GM23248 (cell line): ENCODE measurements at regions not wholly inside any gene's neighbourhood (a gene's known extent, or its start where the extent isn't known, plus 50 kb on each side); places are given as distances from the start of the nearest gene placed in this dataset.

Source experiments
- DNase-seq: peaks from one replicate; pipeline ENCODE4 v3.0.0-alpha.2; 2015
- H2AFZ ChIP-seq: fragments of 200-600 bp; sonication (generic); 2 replicates; pipeline ENCODE4 v1.6.1; 2016; ENCODE audit warnings: antibody characterized with exemption
- H3F3A ChIP-seq: fragments of 200-600 bp; sonication (generic); 2 replicates; pipeline ENCODE4 v1.6.1; 2016; ENCODE audit warnings: mild to moderate bottlenecking, antibody characterized with exemption, mixed run types; ENCODE audit not compliant: insufficient read depth
- H3K27ac ChIP-seq: fragments of 200-600 bp; sonication (generic); 2 replicates; pipeline ENCODE4 v1.5.1; 2016; ENCODE audit warnings: mild to moderate bottlenecking
- H3K27me3 ChIP-seq: fragments of 200-600 bp; sonication (generic); replicated peaks from 2 replicates; pipeline ENCODE4 v1.6.1; 2016; ENCODE audit warnings: mild to moderate bottlenecking; ENCODE audit not compliant: insufficient read depth
- H3K36me3 ChIP-seq: fragments of 200-600 bp; sonication (generic); 2 replicates; pipeline ENCODE4 v1.6.1; 2016; ENCODE audit warnings: low read depth, mild to moderate bottlenecking
- H3K4me1 ChIP-seq: fragments of 200-600 bp; sonication (generic); 2 replicates; pipeline ENCODE4 v1.6.1; 2016; ENCODE audit warnings: mild to moderate bottlenecking; ENCODE audit not compliant: insufficient read depth
- H3K4me2 ChIP-seq: fragments of 200-600 bp; sonication (generic); one replicate; pipeline ENCODE4 v1.6.1; 2016; ENCODE audit warnings: mild to moderate bottlenecking; ENCODE audit not compliant: unreplicated experiment
- H3K4me3 ChIP-seq: fragments of 200-600 bp; sonication (generic); 2 replicates; pipeline ENCODE4 v1.5.1; 2016; ENCODE audit warnings: mild to moderate bottlenecking
- H3K79me2 ChIP-seq: fragments of 200-600 bp; sonication (generic); 2 replicates; pipeline ENCODE4 v1.6.1; 2016; ENCODE audit warnings: mild to moderate bottlenecking; ENCODE audit not compliant: insufficient read depth
- H3K9ac ChIP-seq: fragments of 200-600 bp; sonication (generic); 2 replicates; pipeline ENCODE4 v1.6.1; 2016; ENCODE audit warnings: mild to moderate bottlenecking
- H3K9me2 ChIP-seq: fragments of 200-600 bp; sonication (generic); 2 replicates; pipeline ENCODE4 v1.6.1; 2016; ENCODE audit warnings: mixed run types, mild to moderate bottlenecking, moderate library complexity; ENCODE audit not compliant: insufficient read depth
- H3K9me3 ChIP-seq: fragments of 200-600 bp; sonication (generic); one replicate; pipeline ENCODE4 v1.6.1; 2017; ENCODE audit warnings: low read depth
- H4K20me1 ChIP-seq: fragments of 200-600 bp; sonication (generic); 2 replicates; pipeline ENCODE4 v1.6.0; 2016; ENCODE audit not compliant: insufficient read depth
- EZH2 ChIP-seq: fragments of 200-600 bp; sonication (generic); IDR thresholded peaks from 2 replicates; pipeline ENCODE4 v1.6.1; 2018; ENCODE audit warnings: antibody characterized with exemption, mild to moderate bottlenecking; ENCODE audit not compliant: insufficient read depth, poor library complexity, severe bottlenecking
- EZH2phosphoT487 ChIP-seq: fragments of 200-600 bp; sonication (generic); IDR thresholded peaks from 2 replicates; pipeline ENCODE4 v1.6.1; 2018; ENCODE audit warnings: antibody characterized with exemption, moderate library complexity, mild to moderate bottlenecking, low read depth; ENCODE audit not compliant: insufficient read depth
- WGBS, 2 experiments: methylation state at CpG; one replicate each; pipeline ENCODE4 v1.1.6; 2015 to 2017; ENCODE audit warnings: low lambda C conversion rate in 2 of 2, low coverage in 1 of 2; ENCODE audit errors: missing lambda C conversion rate in 2 of 2; 5-methylcytosine and 5-hydroxymethylcytosine counted together
- in situ Hi-C: fragments of 300-500 bp; cut with MboI; formaldehyde crosslinking; loops from 2 replicates; pipeline ENCODE4 v1.15.0; 2020

GRCh38 chr20:16955462-16955861 is 207.3 kb downstream of the OTOR start:
- no peak overlapping the region for H3K9ac ChIP-seq
- no peak overlapping the region for H3K27ac ChIP-seq
- in situ Hi-C loops = no loop called here
- no peaks in the 10 kb centered on the region for H3K9me2 ChIP-seq
- TF ChIP-seq EZH2 (no peak), EZH2phosphoT487 (no peak)
- H3K4me3 ChIP-seq = no peak overlapping the region
- no peaks in the 10 kb centered on the region for H4K20me1 ChIP-seq
- no peaks in the 10 kb centered on the region for H3K4me1 ChIP-seq
- H3K36me3 ChIP-seq = no peaks in the 10 kb centered on the region
- peaks cover 8% of the 10 kb centered on the region for H3K27me3 ChIP-seq
- no peak overlapping the region for H3K4me2 ChIP-seq
- DNase-seq = no peak
- no peaks in the 10 kb centered on the region for H3K79me2 ChIP-seq
- 16 to 27% methylated on average over 3 of the region's 3 CpGs for WGBS, 2 experiments
- no peak overlapping the region for H2AFZ ChIP-seq
- no peaks in the 10 kb centered on the region for H3K9me3 ChIP-seq
- H3F3A ChIP-seq = no peaks in the 10 kb centered on the region

DNA sequence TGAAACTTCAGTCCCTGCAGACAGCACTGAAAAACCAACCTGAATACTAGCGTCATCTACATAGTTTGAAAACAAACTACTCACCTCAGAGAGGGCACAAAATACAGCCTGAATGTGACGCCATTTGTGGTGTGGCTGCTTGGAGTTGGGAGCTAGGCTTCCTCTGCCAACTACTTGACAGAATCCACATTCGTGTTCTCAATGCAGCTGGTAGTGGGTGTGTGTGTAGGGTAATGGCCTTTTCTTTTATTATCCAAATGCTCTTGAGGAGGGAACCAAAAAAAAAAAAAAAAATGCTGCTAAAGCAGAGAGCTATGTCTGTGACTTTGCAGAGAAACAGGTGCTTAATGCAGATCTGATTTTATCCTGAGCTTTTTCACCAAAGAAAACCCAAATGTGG is 207.8 kb downstream of the OTOR start:
- Histone ChIP-seq H3K79me2 (no peaks in the 10 kb centered on the region), H3K9me2 (no peaks in the 10 kb centered on the region), H3K27ac (no peak overlapping the region), H3K9ac (no peak overlapping the region), H3K4me1 (no peaks in the 10 kb centered on the region), H3K4me2 (no peak overlapping the region), H4K20me1 (no peaks in the 10 kb centered on the region), H3K36me3 (no peaks in the 10 kb centered on the region), H3K27me3 (peaks cover 6% of the 10 kb centered on the region), H3K9me3 (no peaks in the 10 kb centered on the region), H3F3A (no peaks in the 10 kb centered on the region), H3K4me3 (no peak overlapping the region), H2AFZ (no peak overlapping the region)
- in situ Hi-C loops = no loop called here
- no peak for DNase-seq
- 6 to 8% methylated on average over 3 of the region's 3 CpGs for WGBS, 2 experiments
- TF ChIP-seq EZH2 (no peak), EZH2phosphoT487 (no peak)

- Histone ChIP-seq H3K4me2 (no peak overlapping the region), H3K9me2 (no peaks in the 10 kb centered on the region), H3K9me3 (peaks cover 3% of the 10 kb centered on the region), H3K4me1 (no peaks in the 10 kb centered on the region), H3K9ac (no peak overlapping the region), H3K27me3 (0 out of 2 replicates have a peak, but pooled peaks cover 3% of the 10 kb centered on the region), H3K36me3 (no peaks in the 10 kb centered on the region), H3F3A (no peaks in the 10 kb centered on the region), H2AFZ (no peak overlapping the region), H3K79me2 (no peaks in the 10 kb centered on the region), H3K4me3 (no peak overlapping the region), H4K20me1 (no peaks in the 10 kb centered on the region), H3K27ac (no peak overlapping the region)
- 3 to 4% methylated on average over 2 of the region's 2 CpGs for WGBS, 2 experiments
- TF ChIP-seq EZH2 (no peak), EZH2phosphoT487 (no peak)
- no peak for DNase-seq
- in situ Hi-C loops = no loop called here
Measured at GRCh38 chr20:16965401-16965800, 217.2 kb downstream of the OTOR start.

DNA sequence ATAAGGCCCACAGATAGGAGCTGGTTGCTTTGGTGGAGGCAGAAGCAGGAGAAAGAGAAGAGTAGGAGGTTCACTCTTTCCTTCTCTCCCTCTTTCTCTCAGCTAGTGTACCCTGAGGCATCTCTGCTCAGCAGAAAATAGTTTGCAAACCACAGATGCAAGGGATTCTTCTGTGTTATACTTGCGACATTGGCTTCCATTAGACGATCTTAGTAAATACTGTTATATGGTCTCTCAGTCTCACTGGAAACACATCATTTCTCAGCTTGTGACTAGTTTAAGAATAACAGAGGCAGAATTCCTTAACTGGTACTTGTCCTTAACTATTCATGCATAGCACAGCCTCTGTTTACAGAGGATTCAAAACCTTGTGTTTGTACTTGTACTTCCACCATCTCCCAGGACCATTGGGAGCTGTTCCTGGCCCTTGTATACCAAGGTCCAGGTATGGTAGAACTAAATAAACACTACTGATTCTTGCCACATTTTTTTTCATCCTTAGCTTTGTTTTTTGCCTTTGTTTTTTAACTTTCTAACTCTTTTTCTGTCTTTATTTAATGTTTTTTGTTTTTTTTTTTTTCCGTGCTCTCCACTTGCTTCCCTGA is 218.2 kb downstream of the OTOR start:
- Histone ChIP-seq H4K20me1 (no peaks in the 10 kb centered on the region), H3K4me1 (no peaks in the 10 kb centered on the region), H3F3A (no peaks in the 10 kb centered on the region), H3K27me3 (0 out of 2 replicates have a peak, but pooled peaks cover 3% of the 10 kb centered on the region), H3K79me2 (no peaks in the 10 kb centered on the region), H3K4me2 (no peak overlapping the region), H3K36me3 (no peaks in the 10 kb centered on the region), H3K9me3 (peaks cover 3% of the 10 kb centered on the region), H3K9me2 (no peaks in the 10 kb centered on the region), H3K27ac (no peak overlapping the region), H3K4me3 (no peak overlapping the region), H2AFZ (no peak overlapping the region), H3K9ac (no peak overlapping the region)
- TF ChIP-seq EZH2phosphoT487 (no peak), EZH2 (no peak)
- DNase-seq = no peak
- in situ Hi-C loops = no loop called here
- 72 to 81% methylated on average over 3 of the region's 3 CpGs for WGBS, 2 experiments
